GM21360 (cell line): ENCODE measurements at regions not wholly inside any gene's neighbourhood (a gene's known extent, or its start where the extent isn't known, plus 50 kb on each side); places are given as distances from the start of the nearest gene placed in this dataset.

ENCODE experiments used
- ATAC-seq: cut with Tn5 transposase; IDR thresholded peaks from one replicate; pipeline ENCODE4 v1.9.1; 2021; ENCODE audit warnings: mild to moderate bottlenecking, moderate library complexity; ENCODE audit not compliant: unreplicated experiment

DNA sequence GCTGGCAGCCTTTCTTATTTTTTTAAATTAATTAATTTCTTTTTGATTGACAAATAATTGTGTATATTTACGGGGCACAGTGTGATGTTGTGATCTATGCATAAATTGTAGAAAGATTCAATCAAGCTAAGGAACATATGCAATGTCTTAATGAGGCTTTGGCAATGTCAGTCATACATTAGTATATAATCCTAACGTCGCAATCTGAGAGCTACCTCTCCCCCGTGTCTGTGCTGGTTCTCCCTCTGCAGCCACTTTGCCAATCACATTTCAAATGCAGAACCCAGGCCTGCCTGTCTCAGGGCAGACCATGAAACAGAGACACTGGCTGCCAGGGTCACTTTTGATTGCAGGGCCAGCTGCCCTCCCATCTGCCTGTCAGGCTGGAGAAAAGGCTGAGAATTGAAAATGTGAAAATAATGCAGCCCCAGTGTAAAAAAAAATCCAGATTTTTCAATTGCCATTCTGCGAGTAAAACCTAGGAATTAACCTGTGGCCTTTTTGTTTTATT is 56.3 kb downstream of the SLC24A2 start:
- ATAC-seq = no peak

DNA sequence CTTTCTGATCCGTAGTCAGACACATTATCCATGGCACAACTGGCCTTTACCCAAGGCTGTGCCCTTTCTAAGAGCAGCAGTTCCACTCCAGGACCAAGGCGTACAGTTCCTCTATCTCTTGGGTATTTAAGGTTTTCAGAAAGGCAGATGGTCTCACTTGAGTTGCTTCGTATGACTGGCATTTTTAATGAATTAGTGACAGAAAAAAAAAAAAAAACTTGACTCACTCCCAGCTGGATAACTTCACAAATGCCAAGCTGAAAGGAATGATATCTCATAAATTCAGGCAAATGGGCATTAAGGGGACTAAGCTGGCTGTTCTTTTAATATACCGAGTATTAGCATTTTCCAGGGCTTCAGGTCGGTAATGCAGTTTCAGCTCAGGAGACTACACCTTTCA is 60.7 kb downstream of the SLC24A2 start:
- ATAC-seq = no peak

DNA sequence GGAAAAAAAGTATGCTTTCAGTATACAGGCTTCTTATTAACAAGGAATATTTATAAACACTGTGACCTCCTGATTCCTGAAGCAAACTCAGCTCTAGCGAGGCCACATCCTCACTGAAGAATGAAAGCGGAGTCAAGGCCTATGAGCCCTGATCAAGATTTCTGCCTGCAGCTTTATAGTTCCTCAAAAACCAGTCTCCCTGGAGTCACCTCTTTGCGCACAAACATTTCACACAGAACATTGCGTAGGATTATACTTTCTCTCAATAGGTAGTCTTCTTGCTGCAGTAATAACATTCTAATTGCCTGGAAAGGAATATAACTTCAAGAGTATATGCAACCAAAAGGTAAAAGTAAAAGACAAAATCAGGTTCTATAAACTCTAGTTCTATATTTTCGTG is 62.9 kb downstream of the SLC24A2 start:
- ATAC-seq = no peak

DNA sequence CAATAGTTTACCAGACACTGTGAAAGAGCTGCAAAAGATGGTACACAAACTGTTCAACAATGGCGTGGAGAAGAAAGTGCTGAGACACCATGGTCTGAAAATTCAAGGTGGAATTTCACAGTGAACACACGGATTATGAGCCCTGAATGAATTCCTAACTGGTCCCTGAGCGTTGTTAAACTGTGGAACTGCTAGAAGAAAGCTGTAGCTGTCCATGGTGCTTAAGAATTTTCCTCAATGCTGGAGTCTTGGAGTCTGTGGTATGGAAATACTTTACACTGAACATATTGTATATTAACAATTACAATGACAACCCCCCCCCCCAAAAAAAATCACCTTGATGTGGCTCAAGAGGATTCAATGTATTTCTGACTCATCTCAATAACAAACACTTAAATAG is 68.5 kb downstream of the SLC24A2 start:
- no peak for ATAC-seq

DNA sequence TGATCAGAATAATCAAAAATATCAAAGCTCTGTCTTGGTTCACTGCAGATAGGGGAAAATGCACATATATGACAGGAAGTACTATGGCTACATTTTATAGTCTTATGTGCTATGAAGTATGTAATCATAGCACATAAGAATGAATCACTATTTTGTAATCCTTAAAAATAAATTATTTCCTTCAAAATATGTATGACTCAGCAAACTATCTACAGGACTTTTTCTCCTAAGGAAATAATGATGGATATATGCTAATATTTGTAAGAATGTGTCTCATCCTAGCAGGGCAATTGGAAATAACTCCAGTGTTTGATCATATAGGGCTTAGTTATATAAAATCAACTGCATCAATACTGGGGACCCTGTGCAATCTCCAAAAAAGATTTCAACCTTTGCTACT is 85.1 kb downstream of the SLC24A2 start:
- no peak for ATAC-seq

DNA sequence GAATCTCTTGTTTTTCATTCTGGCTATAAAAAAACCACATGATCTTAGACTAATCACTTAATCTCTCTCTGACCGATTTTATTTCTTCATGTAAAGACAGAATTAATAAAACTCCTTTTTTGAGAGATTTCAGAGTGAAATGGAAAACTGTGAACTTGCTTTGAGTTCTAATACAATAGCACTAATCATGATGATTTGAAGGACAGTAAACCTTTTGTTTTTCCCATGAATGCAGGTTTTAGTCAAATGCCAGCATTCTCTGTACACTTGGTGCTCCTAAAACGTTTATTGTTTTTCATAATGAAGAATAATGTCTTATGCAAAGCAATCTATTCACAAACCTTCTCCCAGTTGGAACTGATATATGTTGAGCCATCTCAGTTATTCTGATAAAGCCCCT is 86.8 kb downstream of the SLC24A2 start:
- no peak for ATAC-seq

GRCh38 chr9:19701274-19701673 is 87.6 kb downstream of the SLC24A2 start:
- ATAC-seq = no peak

DNA sequence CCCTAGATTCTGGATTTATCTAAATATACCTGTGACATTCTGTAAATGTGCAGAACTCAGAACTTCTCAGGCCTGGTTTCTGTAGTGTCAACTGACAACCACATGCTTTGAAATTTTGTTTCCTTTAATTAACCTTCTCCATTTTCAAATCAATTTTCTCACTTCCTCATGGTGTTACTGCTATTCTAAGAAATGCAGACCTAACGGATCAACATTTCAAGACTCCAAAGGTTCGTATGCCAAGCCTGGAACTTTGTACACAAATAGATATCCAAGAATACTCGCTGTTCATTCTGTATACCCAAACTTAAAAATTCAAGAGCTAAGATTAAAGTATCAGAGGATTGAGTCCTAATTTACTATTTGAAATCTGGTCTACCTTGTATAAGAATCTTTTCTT is 88.1 kb downstream of the SLC24A2 start:
- ATAC-seq = no peak

DNA sequence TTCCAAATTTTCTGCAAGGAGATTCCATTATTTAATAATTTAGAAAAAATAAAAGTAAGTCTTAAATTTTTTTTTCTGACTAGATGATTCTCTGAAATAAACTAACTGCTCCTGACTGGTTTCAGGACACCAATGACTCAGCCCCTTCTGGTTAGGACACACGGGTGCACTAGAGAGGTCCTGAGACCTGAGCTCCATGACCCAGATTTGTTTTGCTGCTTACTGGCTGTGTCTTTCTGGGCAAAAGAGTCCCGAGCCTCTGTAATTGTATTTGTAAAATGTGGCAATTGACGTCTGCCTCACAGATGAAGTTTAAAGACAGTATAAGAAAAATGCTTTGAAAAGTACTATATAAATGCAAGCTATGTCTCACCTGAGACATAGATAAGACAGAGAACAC is 89.1 kb downstream of the SLC24A2 start:
- no peak for ATAC-seq

DNA sequence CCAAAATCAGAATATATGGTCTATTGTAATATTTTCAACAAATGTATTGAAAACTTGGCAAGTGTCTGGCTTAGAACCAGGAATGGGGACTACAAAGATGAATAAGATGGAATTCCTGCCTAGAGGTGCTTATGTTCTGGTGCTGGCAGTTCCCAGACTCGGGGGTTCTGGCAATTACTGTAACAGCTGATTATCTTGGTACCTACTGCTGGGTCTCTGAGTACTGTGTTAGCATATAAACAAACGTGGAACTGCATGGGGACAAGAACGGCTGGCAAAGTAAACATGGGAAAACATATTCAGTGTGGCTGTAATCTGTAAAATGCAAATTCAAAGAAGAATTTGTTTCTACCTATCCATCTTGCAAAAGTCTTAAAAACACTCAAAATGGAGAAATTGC is 89.9 kb downstream of the SLC24A2 start:
- no peak for ATAC-seq

DNA sequence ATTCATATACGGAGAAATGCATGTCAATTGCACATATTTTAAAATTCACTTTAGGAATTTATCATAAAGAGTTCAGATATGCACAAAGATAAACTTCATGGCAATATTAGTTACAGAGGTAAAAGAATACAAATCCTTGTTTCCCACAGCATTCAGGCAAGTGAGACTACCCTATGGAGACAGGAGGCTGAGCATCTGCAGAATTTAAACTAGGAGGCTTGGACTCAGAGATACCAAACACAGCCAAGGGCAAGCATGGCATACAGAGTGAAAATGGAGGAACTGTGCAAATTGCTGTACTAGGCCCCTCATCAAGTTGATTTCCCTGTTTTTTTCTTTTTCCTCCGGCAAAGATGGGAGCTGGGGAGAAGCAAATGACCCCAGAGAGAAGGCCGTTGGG is 94.2 kb downstream of the SLC24A2 start:
- ATAC-seq = no peak

GRCh38 chr9:19690128-19690527 is 98.7 kb downstream of the SLC24A2 start:
- no peak for ATAC-seq

DNA sequence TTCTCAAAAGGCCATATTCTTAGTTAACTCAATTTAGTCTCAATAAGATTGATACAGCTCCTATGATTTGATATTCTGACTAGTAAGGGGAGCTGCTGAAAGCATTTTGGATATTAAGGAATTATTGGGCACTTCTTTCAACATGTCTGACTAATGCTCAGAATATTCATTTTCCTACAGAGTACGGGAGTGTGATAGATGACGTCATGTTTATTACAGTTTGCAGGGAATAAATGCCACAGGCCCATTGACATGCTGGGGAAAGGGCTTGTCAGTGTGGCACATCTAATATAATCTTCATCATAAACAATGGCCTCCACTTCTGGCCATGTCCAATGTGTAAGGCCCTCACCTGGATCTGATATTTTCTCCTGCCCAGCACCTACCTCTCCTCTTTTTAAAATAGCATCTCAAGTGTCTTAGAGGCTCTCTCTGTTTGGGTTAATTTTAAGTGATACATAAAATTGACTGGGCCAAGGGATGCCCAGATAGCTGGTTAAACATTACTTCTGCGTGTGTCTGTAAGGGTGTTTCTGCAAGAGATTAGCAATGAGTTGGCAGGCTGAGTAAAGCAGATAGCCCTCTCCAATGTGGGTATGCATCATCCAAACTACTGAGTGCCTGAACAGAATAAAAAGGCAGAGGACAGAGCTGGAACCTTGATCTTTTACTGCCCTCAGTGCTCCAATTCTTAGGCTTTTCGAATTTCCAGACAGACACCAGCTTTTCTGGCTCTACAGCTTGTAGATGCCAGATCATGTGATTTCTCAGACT is 99.3 kb downstream of the SLC24A2 start:
- no peak for ATAC-seq

DNA sequence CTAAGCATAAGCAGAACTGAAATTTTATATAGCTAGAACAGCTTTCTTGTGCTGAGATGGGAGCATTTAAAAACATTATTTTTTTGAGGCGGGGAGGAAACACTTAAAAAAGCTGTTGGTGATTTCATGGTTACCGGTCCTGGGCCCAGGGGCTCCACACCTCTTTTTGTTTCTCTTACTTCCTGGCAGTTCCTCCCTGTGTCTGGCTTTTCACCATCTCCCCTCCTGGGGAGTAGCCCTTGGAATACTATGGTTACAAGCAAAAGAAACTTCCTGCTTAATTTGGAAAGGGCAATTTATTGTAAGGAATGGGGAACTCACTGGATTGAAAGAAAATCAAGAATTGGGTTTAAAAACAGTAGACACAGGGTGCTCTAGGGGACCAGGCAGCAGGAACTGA is 105.1 kb downstream of the SLC24A2 start:
- no peak for ATAC-seq

GRCh38 chr9:19682397-19682796 is 106.4 kb downstream of the SLC24A2 start:
- ATAC-seq = no peak

DNA sequence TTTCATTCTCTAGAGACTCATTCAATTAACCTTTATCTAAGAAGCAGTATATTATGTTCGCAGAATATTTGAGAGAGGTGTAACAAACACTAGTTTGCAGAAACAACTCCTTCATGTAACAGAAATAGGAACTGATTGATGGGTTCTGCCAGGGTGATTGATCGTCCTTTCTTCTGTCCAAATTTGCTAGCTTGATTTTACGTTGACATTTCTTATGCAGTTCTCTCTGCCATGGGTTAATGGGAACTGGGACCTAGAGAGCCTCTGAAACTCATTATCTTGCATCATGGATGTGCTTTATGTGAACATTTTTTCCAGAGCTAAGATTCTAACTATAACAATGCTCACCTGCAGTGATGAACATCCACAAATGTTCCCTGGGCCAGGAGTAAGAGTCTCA is 107.0 kb downstream of the SLC24A2 start:
- no peak for ATAC-seq

DNA sequence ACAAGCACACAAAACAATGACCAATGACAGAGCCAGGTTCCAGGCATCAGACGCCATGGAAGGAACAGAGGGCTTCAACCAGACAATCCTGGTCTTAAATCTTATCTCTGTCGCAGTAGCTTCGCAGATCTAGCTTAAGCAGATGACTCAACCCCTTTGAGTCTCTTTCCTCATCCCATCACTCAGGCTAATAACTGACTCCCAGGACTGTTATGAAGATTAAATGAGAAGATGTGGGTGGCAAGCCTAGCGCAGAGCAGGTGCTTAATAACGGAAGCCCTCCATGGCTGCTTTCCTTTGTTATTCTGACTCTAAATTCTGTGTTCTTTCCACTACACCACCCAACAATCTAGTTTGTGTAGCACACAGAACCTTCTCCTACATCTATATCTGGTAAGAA is 110.9 kb downstream of the SLC24A2 start:
- ATAC-seq = no peak

DNA sequence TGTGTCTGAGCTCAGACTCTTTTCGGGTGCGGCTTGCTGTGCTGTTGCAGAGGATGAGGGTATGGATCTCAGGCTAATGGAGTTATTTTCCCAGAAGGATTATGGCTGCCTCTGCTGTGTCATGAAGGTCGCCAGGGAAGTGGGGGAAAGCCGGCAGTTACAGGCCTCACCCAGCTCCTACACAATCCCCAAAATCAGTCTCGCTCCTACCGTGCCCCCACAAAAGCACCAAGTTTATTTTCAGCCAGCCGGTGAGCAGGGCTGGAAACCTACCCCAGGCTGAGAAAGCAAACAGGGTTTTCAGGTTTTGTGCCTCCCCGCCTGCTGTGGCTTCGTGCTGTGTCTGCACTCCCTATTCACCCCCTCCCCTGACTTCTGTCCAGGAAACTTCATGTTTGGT is 113.3 kb downstream of the SLC24A2 start:
- no peak for ATAC-seq

GRCh38 chr9:19666575-19666974 is 122.3 kb downstream of the SLC24A2 start:
- ATAC-seq = no peak

- ATAC-seq = peak; percentile 97
Measured at GRCh38 chr9:19665146-19665863, 123.5 kb downstream of the SLC24A2 start.

- no peak for ATAC-seq
Measured at GRCh38 chr9:19663570-19663969, 125.3 kb downstream of the SLC24A2 start.

- no peak for ATAC-seq
Measured at GRCh38 chr9:19662213-19662612, 126.6 kb downstream of the SLC24A2 start.
